ENCODE measurements at regions not wholly inside any gene's neighbourhood (a gene's known extent, or its start where the extent isn't known, plus 50 kb on each side); places are given as distances from the start of the nearest gene placed in this dataset.

GRCh38 chr5:117859176-117859575, 1129.2 kb downstream of the DTWD2 start:
- Mint-ChIP-seq H3K4me1 (ENCODE audit: low read depth) (no peaks in the 10 kb centered on the region), H3K27me3 (no peaks in the 10 kb centered on the region), H3K4me3 (no peak overlapping the region), H3K36me3 (no peaks in the 10 kb centered on the region), H3K27ac (no peak overlapping the region), H3K9me3 (ENCODE audit: low read depth) (peaks cover 4% of the 10 kb centered on the region)

GRCh38 chr5:117856713-117857112, 1131.6 kb downstream of the DTWD2 start:
- H3K27ac Mint-ChIP-seq: no peak overlapping the region
- no peak overlapping the region for H3K4me3 Mint-ChIP-seq
- H3K27me3 Mint-ChIP-seq: no peaks in the 10 kb centered on the region
- no peaks in the 10 kb centered on the region for H3K36me3 Mint-ChIP-seq
- H3K9me3 Mint-ChIP-seq (ENCODE audit: low read depth): no peaks in the 10 kb centered on the region
- no peaks in the 10 kb centered on the region for H3K4me1 Mint-ChIP-seq (ENCODE audit: low read depth)

- H3K27me3 Mint-ChIP-seq: no peaks in the 10 kb centered on the region
- H3K4me3 Mint-ChIP-seq: no peak overlapping the region
- H3K36me3 Mint-ChIP-seq: no peaks in the 10 kb centered on the region
- no peak overlapping the region for H3K27ac Mint-ChIP-seq
- no peaks in the 10 kb centered on the region for H3K4me1 Mint-ChIP-seq (ENCODE audit: low read depth)
- peaks cover 20% of the 10 kb centered on the region for H3K9me3 Mint-ChIP-seq (ENCODE audit: low read depth)
Measured at GRCh38 chr5:117837786-117838185, 1150.6 kb downstream of the DTWD2 start.

DNA sequence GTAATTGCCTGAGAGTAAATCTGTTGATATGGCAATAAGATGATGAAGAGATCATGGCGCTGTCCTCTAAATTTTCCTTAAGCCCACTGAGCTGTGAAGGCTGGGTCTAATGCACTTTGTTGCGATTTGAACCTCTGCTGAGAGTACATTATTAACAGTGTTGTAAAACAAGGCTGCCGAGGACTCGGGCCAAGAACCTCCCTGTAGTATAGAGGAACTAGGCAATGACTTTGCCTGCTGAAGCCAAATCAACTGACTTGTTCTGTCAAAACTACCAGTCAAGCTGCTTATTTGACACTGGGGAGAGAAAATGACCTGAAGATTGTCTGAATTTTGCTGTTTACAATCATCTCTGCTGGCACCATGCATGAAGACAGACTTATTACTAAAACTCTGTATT, 1154.7 kb downstream of the DTWD2 start:
- H3K4me3 Mint-ChIP-seq: no peak overlapping the region
- no peaks in the 10 kb centered on the region for H3K4me1 Mint-ChIP-seq (ENCODE audit: low read depth)
- H3K27me3 Mint-ChIP-seq: no peaks in the 10 kb centered on the region
- H3K9me3 Mint-ChIP-seq (ENCODE audit: low read depth): peaks cover 24% of the 10 kb centered on the region
- no peaks in the 10 kb centered on the region for H3K36me3 Mint-ChIP-seq
- H3K27ac Mint-ChIP-seq: no peak overlapping the region

- Mint-ChIP-seq H3K4me1 (ENCODE audit: low read depth) (no peaks in the 10 kb centered on the region), H3K9me3 (ENCODE audit: low read depth) (peaks cover 12% of the 10 kb centered on the region), H3K27ac (no peak overlapping the region), H3K27me3 (no peaks in the 10 kb centered on the region), H3K36me3 (no peaks in the 10 kb centered on the region), H3K4me3 (no peak overlapping the region)
Measured at GRCh38 chr5:117829646-117830045, 1158.7 kb downstream of the DTWD2 start.

- H3K4me3 Mint-ChIP-seq: no peak overlapping the region
- H3K27ac Mint-ChIP-seq: no peak overlapping the region
- H3K4me1 Mint-ChIP-seq (ENCODE audit: low read depth): no peaks in the 10 kb centered on the region
- no peaks in the 10 kb centered on the region for H3K27me3 Mint-ChIP-seq
- H3K9me3 Mint-ChIP-seq (ENCODE audit: low read depth): peaks cover 16% of the 10 kb centered on the region
- H3K36me3 Mint-ChIP-seq: no peaks in the 10 kb centered on the region
Measured at GRCh38 chr5:117813850-117814249, 1174.5 kb downstream of the DTWD2 start.

DNA sequence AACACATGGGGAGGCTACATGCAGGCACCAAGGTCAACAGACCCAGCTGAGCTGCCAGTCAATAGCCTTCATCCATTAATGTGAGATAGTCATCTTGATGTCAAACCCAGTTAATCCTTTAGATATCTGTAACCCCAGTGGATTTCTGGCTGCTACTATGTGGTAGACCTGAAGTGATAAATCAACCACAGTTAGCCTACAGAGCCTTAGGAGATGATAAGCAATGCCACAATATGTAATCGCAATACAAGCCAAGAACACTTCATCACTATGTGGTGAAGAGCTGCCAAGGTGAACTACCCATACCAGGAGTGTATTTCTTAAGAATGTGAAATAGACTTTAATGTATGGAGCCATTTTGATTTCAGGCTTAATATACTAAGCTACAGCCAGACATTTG, 1175.5 kb downstream of the DTWD2 start:
- H3K4me3 Mint-ChIP-seq: no peak overlapping the region
- peaks cover 16% of the 10 kb centered on the region for H3K9me3 Mint-ChIP-seq (ENCODE audit: low read depth)
- H3K4me1 Mint-ChIP-seq (ENCODE audit: low read depth): no peaks in the 10 kb centered on the region
- H3K27ac Mint-ChIP-seq: no peak overlapping the region
- H3K36me3 Mint-ChIP-seq: no peaks in the 10 kb centered on the region
- no peaks in the 10 kb centered on the region for H3K27me3 Mint-ChIP-seq

DNA sequence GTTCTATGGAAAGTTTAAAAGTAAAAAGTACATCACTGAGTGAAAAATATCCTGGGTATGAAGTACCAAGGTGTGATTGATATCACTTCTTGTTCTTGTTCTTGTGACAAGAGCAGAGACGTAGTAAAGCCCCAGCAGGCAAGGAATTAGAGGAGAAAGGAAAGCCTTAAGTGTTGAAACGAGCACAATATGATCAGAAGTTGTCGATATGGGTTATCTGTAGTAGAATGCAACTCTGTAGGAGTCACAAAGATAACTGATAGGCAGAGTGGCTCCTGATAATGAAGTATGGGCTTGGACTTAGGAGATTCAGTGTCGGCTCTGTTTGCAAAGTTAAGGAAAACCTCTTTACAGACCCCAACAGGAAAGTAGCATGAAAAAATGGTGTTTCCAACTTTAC, 1179.1 kb downstream of the DTWD2 start:
- Mint-ChIP-seq H3K4me3 (no peak overlapping the region), H3K36me3 (no peaks in the 10 kb centered on the region), H3K9me3 (ENCODE audit: low read depth) (peaks cover 14% of the 10 kb centered on the region), H3K4me1 (ENCODE audit: low read depth) (no peaks in the 10 kb centered on the region), H3K27ac (no peak overlapping the region), H3K27me3 (no peaks in the 10 kb centered on the region)

DNA sequence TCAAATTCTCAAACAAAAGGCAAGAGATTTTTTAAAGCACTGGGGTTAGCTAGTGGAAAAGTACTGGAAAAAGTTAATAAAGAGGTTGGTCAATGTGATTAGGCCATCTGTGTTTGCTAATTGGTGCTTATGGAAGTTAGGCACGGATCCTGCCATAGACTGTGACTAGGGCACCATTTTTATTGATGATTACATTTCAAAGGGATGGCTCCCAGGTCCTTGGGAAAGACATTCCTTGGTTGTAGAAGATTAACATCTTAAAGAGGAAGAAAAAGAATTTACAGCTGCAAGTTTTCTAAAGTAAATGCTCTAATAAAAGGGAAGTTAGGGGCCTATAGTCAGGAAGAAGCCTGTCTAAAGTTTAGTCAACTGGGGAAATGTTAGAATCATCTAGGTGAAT, 1183.3 kb downstream of the DTWD2 start:
- H3K9me3 Mint-ChIP-seq (ENCODE audit: low read depth): peaks cover 13% of the 10 kb centered on the region
- no peaks in the 10 kb centered on the region for H3K36me3 Mint-ChIP-seq
- no peak overlapping the region for H3K27ac Mint-ChIP-seq
- H3K4me3 Mint-ChIP-seq: no peak overlapping the region
- no peaks in the 10 kb centered on the region for H3K27me3 Mint-ChIP-seq
- no peaks in the 10 kb centered on the region for H3K4me1 Mint-ChIP-seq (ENCODE audit: low read depth)

GRCh38 chr5:117803533-117803932, 1184.8 kb downstream of the DTWD2 start:
- Mint-ChIP-seq H3K27ac (no peak overlapping the region), H3K9me3 (ENCODE audit: low read depth) (peaks cover 13% of the 10 kb centered on the region), H3K36me3 (no peaks in the 10 kb centered on the region), H3K4me1 (ENCODE audit: low read depth) (no peaks in the 10 kb centered on the region), H3K27me3 (no peaks in the 10 kb centered on the region), H3K4me3 (no peak overlapping the region)

GRCh38 chr5:117801583-117801982, 1186.8 kb downstream of the DTWD2 start:
- H3K4me3 Mint-ChIP-seq: no peak overlapping the region

GRCh38 chr5:117800261-117800660, 1188.1 kb downstream of the DTWD2 start:
- Mint-ChIP-seq H3K27me3 (no peaks in the 10 kb centered on the region), H3K4me1 (ENCODE audit: low read depth) (no peaks in the 10 kb centered on the region), H3K4me3 (no peak overlapping the region), H3K27ac (no peak overlapping the region), H3K9me3 (ENCODE audit: low read depth) (peaks cover 9% of the 10 kb centered on the region), H3K36me3 (no peaks in the 10 kb centered on the region)

More at GRCh38 chr5:117801583-117801982, 1186.8 kb downstream of the DTWD2 start:
- Mint-ChIP-seq H3K4me1 (ENCODE audit: low read depth) (no peaks in the 10 kb centered on the region), H3K27ac (no peak overlapping the region), H3K9me3 (ENCODE audit: low read depth) (peaks cover 11% of the 10 kb centered on the region), H3K27me3 (no peaks in the 10 kb centered on the region), H3K36me3 (no peaks in the 10 kb centered on the region)

DNA sequence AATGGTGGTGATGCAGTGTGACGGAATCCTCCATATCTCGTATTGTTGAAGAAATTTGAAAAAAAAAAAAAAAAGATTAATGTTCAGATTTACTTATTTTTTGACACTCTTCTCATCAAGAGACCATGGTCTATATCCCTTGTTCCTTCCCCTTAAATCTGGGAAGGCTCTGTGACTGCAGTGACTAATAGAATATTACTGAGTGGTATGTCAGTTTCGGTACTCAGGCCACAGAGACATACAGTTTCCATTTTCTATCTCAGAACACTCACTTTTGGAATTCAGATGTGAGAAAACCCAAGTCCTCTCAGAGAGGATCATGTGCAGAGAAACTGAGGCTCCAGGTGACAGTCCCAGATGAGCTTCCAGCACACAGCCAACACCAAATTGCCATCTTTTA, 1193.5 kb downstream of the DTWD2 start:
- no peak overlapping the region for H3K27ac Mint-ChIP-seq

GRCh38 chr5:117793963-117794362, 1194.4 kb downstream of the DTWD2 start:
- Mint-ChIP-seq H3K4me1 (ENCODE audit: low read depth) (no peaks in the 10 kb centered on the region), H3K27me3 (no peaks in the 10 kb centered on the region), H3K36me3 (no peaks in the 10 kb centered on the region), H3K9me3 (ENCODE audit: low read depth) (peaks cover 6% of the 10 kb centered on the region), H3K27ac (no peak overlapping the region), H3K4me3 (no peak overlapping the region)

More for the DNA sequence above, 1193.5 kb downstream of the DTWD2 start:
- Mint-ChIP-seq H3K4me1 (ENCODE audit: low read depth) (no peaks in the 10 kb centered on the region), H3K36me3 (no peaks in the 10 kb centered on the region), H3K27me3 (no peaks in the 10 kb centered on the region), H3K9me3 (ENCODE audit: low read depth) (peaks cover 6% of the 10 kb centered on the region), H3K4me3 (no peak overlapping the region)

- Mint-ChIP-seq H3K4me1 (ENCODE audit: low read depth) (no peaks in the 10 kb centered on the region), H3K4me3 (no peak overlapping the region), H3K27me3 (no peaks in the 10 kb centered on the region), H3K36me3 (no peaks in the 10 kb centered on the region), H3K9me3 (ENCODE audit: low read depth) (peaks cover 11% of the 10 kb centered on the region), H3K27ac (no peak overlapping the region)
Measured at GRCh38 chr5:117792476-117792875, 1195.9 kb downstream of the DTWD2 start.

DNA sequence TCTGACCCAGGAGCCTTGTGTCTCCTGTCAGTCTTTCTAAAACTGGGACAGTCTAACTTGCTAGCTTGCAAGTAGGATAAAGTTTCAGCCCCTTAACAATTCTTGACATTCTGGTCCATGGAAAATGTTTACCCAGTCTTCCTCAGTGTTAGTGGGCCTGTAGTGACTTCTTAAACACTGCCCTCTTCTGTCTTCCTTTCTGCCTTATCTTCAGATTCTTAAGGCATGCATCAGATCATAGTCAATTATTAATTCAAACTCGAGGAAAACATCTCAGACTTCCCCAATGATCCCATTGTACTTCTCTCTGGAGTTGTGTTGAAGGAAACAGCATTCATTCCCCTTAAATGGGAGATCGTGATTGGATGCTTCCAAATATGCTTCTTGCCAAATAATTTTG, 1199.8 kb downstream of the DTWD2 start:
- Mint-ChIP-seq H3K4me1 (ENCODE audit: low read depth) (no peaks in the 10 kb centered on the region), H3K4me3 (no peak overlapping the region), H3K36me3 (no peaks in the 10 kb centered on the region), H3K27ac (no peak overlapping the region), H3K27me3 (no peaks in the 10 kb centered on the region), H3K9me3 (ENCODE audit: low read depth) (peaks cover 11% of the 10 kb centered on the region)
